DOHH2 (cell line): ENCODE measurements at regions not wholly inside any gene's neighbourhood (a gene's known extent, or its start where the extent isn't known, plus 50 kb on each side); places are given as distances from the start of the nearest gene placed in this dataset.
"Not testable (repeated sequence)": the region's sequence is repeated elsewhere in the genome, so short reads cannot be mapped to it uniquely, and the experiment has no call there.

Experiments used
- H3F3A ChIP-seq: fragments of 200-600 bp; sonication (generic), shearing (Covaris generic); 2 replicates; pipeline ENCODE4 v1.6.0; 2016; ENCODE audit warnings: antibody characterized with exemption, mild to moderate bottlenecking; ENCODE audit not compliant: control insufficient read depth, insufficient read depth
- H3K27ac ChIP-seq: fragments of 200-600 bp; sonication (generic); 2 replicates; pipeline ENCODE4 v1.5.1; 2014; ENCODE audit warnings: low read depth, mild to moderate bottlenecking, low read length, moderate library complexity
- H3K27me3 ChIP-seq: fragments of 200-600 bp; sonication (generic); 2 replicates; pipeline ENCODE4 v1.6.1; 2014; ENCODE audit warnings: mild to moderate bottlenecking, low read length, mixed read lengths; ENCODE audit not compliant: control insufficient read depth
- H3K36me3 ChIP-seq: fragments of 200-600 bp; sonication (generic); 2 replicates; pipeline ENCODE4 v1.6.1; 2014; ENCODE audit warnings: mild to moderate bottlenecking, low read length, moderate library complexity, mixed read lengths; ENCODE audit not compliant: control insufficient read depth
- H3K4me1 ChIP-seq: fragments of 200-600 bp; sonication (generic); 2 replicates; pipeline ENCODE4 v1.6.1; 2014; ENCODE audit warnings: mild to moderate bottlenecking, low read length, mixed read lengths; ENCODE audit not compliant: control insufficient read depth
- H3K4me2 ChIP-seq: fragments of 200-600 bp; sonication (generic); 2 replicates; pipeline ENCODE4 v1.6.0; 2014; ENCODE audit warnings: mild to moderate bottlenecking, low read length, moderate library complexity
- H3K4me3 ChIP-seq: fragments of 200-600 bp; sonication (generic); 2 replicates; pipeline ENCODE4 v1.5.1; 2014; ENCODE audit warnings: mild to moderate bottlenecking, low read length, mixed read lengths
- H3K79me2 ChIP-seq: fragments of 200-600 bp; sonication (generic); 2 replicates; pipeline ENCODE4 v1.6.1; 2014; ENCODE audit warnings: mild to moderate bottlenecking, low read length, mixed read lengths; ENCODE audit not compliant: control insufficient read depth
- H3K9me2 ChIP-seq: fragments of 200-600 bp; sonication (generic); replicated peaks from 2 replicates; pipeline ENCODE4 v1.6.1; 2014; ENCODE audit warnings: mild to moderate bottlenecking, low read length, mixed read lengths; ENCODE audit not compliant: control insufficient read depth
- H3K9me3 ChIP-seq: fragments of 200-600 bp; sonication (generic); 2 replicates; pipeline ENCODE4 v1.6.1; 2014; ENCODE audit warnings: antibody characterized with exemption, low read length, mixed read lengths; ENCODE audit not compliant: control insufficient read depth, insufficient read depth
- H4K20me1 ChIP-seq: fragments of 200-600 bp; sonication (generic); 2 replicates; pipeline ENCODE4 v1.6.0; 2014; ENCODE audit warnings: low read depth, mild to moderate bottlenecking, antibody characterized with exemption, low read length, moderate library complexity; ENCODE audit not compliant: control insufficient read depth, insufficient read depth
- EZH2phosphoT487 ChIP-seq: fragments of 200-600 bp; sonication (generic); IDR thresholded peaks from 2 replicates; pipeline ENCODE4 v1.6.1; 2017; ENCODE audit warnings: borderline replicate concordance, mild to moderate bottlenecking, antibody characterized with exemption, low read length, moderate library complexity, mixed read lengths
- TF ChIP-seq, protein P1 (sequence below): fragments of 200-600 bp; sonication (generic); IDR thresholded peaks from one replicate; pipeline ENCODE4 v1.5.1; 2014; ENCODE audit warnings: antibody characterized with exemption, mild to moderate bottlenecking, low read depth, low read length; ENCODE audit not compliant: poor library complexity, severe bottlenecking

- H4K20me1 ChIP-seq, result no peaks in the 10 kb centered on the region
- H3K4me2 ChIP-seq, result no peak overlapping the region
- H3K4me3 ChIP-seq, result no peak overlapping the region
- no peaks in the 10 kb centered on the region for H3K27me3 ChIP-seq
- no peaks in the 10 kb centered on the region for H3K4me1 ChIP-seq
- H3F3A ChIP-seq, result no peaks in the 10 kb centered on the region
- H3K36me3 ChIP-seq, result no peaks in the 10 kb centered on the region
- no peaks in the 10 kb centered on the region for H3K79me2 ChIP-seq
- no peak for TF ChIP-seq EZH2phosphoT487
- TF ChIP-seq, protein P1, sequence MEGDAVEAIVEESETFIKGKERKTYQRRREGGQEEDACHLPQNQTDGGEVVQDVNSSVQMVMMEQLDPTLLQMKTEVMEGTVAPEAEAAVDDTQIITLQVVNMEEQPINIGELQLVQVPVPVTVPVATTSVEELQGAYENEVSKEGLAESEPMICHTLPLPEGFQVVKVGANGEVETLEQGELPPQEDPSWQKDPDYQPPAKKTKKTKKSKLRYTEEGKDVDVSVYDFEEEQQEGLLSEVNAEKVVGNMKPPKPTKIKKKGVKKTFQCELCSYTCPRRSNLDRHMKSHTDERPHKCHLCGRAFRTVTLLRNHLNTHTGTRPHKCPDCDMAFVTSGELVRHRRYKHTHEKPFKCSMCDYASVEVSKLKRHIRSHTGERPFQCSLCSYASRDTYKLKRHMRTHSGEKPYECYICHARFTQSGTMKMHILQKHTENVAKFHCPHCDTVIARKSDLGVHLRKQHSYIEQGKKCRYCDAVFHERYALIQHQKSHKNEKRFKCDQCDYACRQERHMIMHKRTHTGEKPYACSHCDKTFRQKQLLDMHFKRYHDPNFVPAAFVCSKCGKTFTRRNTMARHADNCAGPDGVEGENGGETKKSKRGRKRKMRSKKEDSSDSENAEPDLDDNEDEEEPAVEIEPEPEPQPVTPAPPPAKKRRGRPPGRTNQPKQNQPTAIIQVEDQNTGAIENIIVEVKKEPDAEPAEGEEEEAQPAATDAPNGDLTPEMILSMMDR, result no peak
- H3K9me2 ChIP-seq, result no peaks in the 10 kb centered on the region
- H3K27ac ChIP-seq, result no peak overlapping the region
- no peaks in the 10 kb centered on the region for H3K9me3 ChIP-seq
Measured at GRCh38 chr4:64814616-64815015, 405.4 kb upstream of the TECRL start.

GRCh38 chr4:64807821-64808220, 398.6 kb upstream of the TECRL start:
- Histone ChIP-seq H3K27me3 (no peaks in the 10 kb centered on the region), H3K9me3 (no peaks in the 10 kb centered on the region), H3F3A (no peaks in the 10 kb centered on the region), H3K9me2 (no peaks in the 10 kb centered on the region), H3K4me2 (no peak overlapping the region), H3K79me2 (no peaks in the 10 kb centered on the region), H3K4me3 (no peak overlapping the region), H3K4me1 (no peaks in the 10 kb centered on the region), H4K20me1 (no peaks in the 10 kb centered on the region), H3K27ac (no peak overlapping the region), H3K36me3 (no peaks in the 10 kb centered on the region)
- no peak for TF ChIP-seq EZH2phosphoT487
- TF ChIP-seq, protein P1, result no peak

- Histone ChIP-seq H3K27ac (no peak overlapping the region), H3F3A (no peaks in the 10 kb centered on the region), H3K79me2 (no peaks in the 10 kb centered on the region), H3K9me3 (no peaks in the 10 kb centered on the region), H3K9me2 (no peaks in the 10 kb centered on the region), H3K27me3 (no peaks in the 10 kb centered on the region), H3K4me3 (no peak overlapping the region), H3K36me3 (no peaks in the 10 kb centered on the region), H3K4me2 (no peak overlapping the region), H3K4me1 (no peaks in the 10 kb centered on the region), H4K20me1 (no peaks in the 10 kb centered on the region)
- TF ChIP-seq, protein P1, result no peak
- no peak for TF ChIP-seq EZH2phosphoT487
Measured at GRCh38 chr4:64799751-64800150, 390.5 kb upstream of the TECRL start.

DNA sequence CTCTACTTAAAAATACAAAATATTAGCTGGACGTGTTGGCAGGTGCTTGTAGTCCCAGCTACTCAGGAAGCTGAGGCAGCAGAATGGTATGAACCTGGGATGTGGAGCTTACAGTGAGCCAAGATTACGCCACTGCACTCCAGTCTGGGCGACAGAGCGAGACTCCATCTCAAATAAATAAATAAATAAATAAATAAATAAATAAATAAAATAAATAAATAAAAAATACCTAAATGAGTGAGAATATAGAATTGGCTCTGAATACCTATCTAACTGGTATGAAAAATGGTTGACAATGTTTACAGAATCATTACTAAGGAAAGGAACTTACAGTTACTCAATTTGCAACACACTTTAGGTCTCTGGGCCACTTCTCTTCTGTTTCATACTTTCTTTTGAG, 389.6 kb upstream of the TECRL start:
- not testable (repeated sequence) for H3K27ac ChIP-seq, H3K36me3 ChIP-seq, H3K4me1 ChIP-seq, H3K4me2 ChIP-seq, H3F3A ChIP-seq, H3K9me3 ChIP-seq, H3K79me2 ChIP-seq, H4K20me1 ChIP-seq, H3K27me3 ChIP-seq, H3K9me2 ChIP-seq, H3K4me3 ChIP-seq
